SW480 (cell line): ENCODE measurements at regions not wholly inside any gene's neighbourhood (a gene's known extent, or its start where the extent isn't known, plus 50 kb on each side); places are given as distances from the start of the nearest gene placed in this dataset.
"Not testable (repeated sequence)": the region's sequence is repeated elsewhere in the genome, so short reads cannot be mapped to it uniquely, and the experiment has no call there.

Experiments
- DNase-seq: peaks from one replicate; pipeline ENCODE4 v3.0.0-alpha.2; 2016; ENCODE audit warnings: low spot score

- DNase-seq: no peak
Observed at GRCh38 chr5:92633875-92634487, 947.0 kb downstream of the NR2F1-AS1 start.

GRCh38 chr5:92633176-92633575, 947.8 kb downstream of the NR2F1-AS1 start:
- DNase-seq: no peak

DNA sequence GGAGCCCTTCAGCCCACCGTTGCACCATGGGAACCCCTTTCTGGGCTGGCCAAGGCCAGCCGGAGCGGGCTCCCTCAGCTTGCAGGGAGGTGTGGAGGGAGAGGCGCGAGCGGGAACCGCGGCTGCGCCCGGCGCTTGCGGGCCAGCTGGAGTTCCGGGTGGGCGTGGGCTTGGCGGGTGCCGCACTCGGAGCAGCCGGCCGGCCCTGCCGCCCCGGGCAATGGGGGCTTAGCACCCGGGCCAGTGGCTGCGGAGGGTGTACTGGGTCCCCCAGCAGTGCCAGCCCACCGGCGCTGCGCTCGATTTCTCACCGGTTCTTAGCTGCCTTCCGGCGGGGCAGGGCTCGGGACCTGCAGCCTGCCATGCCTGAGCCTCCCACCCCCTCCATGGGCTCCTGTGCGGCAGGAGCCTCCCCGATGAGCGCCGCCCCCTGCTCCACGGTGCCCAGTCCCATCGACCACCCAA, 949.8 kb downstream of the NR2F1-AS1 start:
- not testable (repeated sequence) for DNase-seq

DNA sequence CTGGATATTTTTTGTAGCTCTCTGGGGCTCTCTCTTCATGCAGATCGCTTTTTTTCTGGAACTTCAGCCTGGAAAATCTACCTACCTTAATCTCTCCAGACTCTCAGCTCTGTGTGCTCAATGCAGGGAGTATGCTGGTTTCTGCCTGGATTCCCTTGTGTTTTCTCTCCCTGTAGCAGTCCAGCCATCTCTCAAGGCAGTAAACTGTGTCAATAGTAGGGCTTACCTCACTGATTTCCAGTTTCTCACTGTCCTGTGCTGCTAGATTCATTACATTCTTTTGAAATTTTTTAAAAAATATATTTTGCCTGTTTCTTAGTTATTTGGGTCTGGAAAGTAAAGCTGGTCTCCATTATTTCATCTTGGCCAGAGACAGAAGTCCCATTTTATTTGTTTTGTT, 951.4 kb downstream of the NR2F1-AS1 start:
- no peak for DNase-seq

DNA sequence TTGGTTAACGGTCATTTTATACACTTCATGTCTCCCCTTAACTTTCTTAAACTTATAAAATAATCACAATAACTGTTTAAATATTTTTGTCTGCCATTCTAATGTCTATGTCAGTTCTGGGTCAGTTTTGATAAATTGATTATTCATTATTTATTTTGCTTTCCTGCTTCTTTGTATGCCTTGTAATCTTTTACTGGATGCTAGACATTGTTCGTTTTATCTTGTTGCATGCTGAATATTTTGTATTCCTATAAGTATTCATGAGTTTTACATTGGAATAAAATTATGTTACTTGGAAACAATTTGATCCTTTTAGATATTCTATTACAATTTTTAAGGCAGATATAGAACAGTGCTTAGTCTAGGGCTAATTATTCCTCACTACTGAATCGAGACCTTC, 952.0 kb downstream of the NR2F1-AS1 start:
- no peak for DNase-seq

- no peak for DNase-seq
Observed at GRCh38 chr5:92627186-92627585, 953.8 kb downstream of the NR2F1-AS1 start.

GRCh38 chr5:92616085-92616484, 964.9 kb downstream of the NR2F1-AS1 start:
- no peak for DNase-seq

DNA sequence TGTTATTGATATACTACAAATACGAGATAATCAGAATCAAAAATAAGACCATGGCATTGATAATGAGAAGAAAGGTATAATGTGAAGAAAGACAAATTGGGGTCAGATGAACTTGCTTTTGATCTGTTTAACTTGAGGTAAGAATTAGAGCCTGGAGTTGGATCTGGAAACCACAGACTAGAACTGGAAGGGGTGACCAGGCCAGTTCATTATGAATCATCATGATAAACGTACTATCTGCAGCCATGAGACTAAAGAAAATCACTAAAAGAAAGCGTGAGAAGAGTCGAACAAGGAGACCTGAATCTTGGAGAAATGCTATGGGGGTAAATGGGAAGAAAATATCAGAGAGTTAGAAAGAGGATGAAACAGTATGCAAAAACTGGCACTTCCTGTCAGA, 967.5 kb downstream of the NR2F1-AS1 start:
- DNase-seq: no peak

GRCh38 chr5:92610435-92610834, 970.6 kb downstream of the NR2F1-AS1 start:
- not testable (repeated sequence) for DNase-seq

DNA sequence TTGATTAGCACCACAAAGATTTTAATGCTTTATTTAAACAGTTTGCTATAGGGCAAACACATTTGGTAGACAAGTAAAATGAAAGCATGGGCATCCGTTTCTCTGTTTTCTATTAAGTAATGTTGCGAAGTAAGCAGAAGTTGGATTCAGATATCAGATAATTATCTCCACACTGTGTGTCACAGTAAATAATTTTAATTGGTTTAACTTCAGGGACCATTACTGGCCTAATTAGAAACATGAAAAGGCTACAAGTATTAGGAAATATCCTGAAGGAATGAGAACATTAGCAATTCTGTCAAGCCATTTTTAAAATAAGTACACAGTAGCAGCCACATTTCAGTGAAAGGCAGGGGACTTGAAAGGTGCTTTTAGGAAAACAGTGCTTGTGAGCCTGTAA, 975.4 kb downstream of the NR2F1-AS1 start:
- DNase-seq: no peak

GRCh38 chr5:92599217-92599810, 981.7 kb downstream of the NR2F1-AS1 start:
- DNase-seq: no peak

- no peak for DNase-seq
Observed at GRCh38 chr5:92594031-92594430, 987.0 kb downstream of the NR2F1-AS1 start.

GRCh38 chr5:92588876-92589275, 992.1 kb downstream of the NR2F1-AS1 start:
- DNase-seq: no peak

DNA sequence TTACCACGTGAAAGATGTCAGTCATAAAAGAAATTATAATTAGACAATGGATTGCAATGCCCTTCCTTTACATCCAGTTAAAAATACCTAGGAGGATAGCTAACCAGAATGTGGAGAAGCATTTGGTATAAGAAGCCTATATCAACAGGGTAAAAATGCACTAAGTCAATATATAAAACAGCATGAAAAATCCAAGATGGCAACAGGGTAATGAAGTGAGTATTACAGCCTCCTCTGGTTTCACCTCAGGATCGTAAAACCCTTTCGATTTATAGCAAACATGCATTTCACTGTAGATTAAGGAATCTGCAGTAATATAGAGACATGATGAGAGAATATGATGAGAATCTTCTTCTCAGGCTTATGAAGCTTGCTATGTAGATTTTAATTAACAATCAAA, 999.3 kb downstream of the NR2F1-AS1 start:
- DNase-seq: no peak

GRCh38 chr5:92581249-92581648, 999.8 kb downstream of the NR2F1-AS1 start:
- no peak for DNase-seq

- no peak for DNase-seq
Observed at GRCh38 chr5:92580814-92581213, 1000.2 kb downstream of the NR2F1-AS1 start.

GRCh38 chr5:92574023-92574422, 1007.0 kb downstream of the NR2F1-AS1 start:
- DNase-seq: no peak

- DNase-seq: no peak
Observed at GRCh38 chr5:92568522-92568921, 1012.5 kb downstream of the NR2F1-AS1 start.

GRCh38 chr5:92567831-92568450, 1013.1 kb downstream of the NR2F1-AS1 start:
- no peak for DNase-seq

DNA sequence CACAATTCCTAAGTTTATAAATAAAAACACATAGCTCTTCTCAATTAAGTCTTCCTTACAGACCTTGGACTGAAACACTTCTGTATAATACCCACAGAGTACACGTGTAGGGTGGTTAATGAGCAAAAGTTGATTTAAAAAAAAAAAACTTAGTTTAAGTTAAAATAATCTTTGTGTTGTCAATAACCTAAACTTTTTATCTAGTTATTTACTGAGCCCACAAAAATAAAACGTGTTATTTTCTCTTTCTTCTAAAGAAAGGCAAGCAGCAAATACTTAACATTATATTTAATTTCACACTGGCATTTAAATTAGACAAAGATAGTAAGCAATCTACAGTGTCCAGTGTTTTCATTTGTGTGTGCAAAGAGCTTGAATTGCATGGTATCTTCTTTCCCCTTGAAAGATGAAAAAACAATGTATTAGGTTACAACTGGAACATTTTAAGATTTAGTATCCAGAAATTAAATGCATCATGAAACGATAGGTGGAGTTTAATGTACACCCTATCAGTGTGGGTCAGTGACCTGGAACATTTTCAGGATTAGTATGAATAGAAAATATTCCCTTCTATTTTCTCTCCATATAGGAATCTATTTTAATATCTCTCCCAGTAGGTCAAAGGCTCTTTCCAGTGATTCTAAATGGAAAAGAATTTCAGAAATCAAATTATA, 1014.8 kb downstream of the NR2F1-AS1 start:
- DNase-seq: no peak

GRCh38 chr5:92565673-92566072, 1015.3 kb downstream of the NR2F1-AS1 start:
- no peak for DNase-seq

- DNase-seq: no peak
Observed at GRCh38 chr5:92562065-92562464, 1019.0 kb downstream of the NR2F1-AS1 start.

DNA sequence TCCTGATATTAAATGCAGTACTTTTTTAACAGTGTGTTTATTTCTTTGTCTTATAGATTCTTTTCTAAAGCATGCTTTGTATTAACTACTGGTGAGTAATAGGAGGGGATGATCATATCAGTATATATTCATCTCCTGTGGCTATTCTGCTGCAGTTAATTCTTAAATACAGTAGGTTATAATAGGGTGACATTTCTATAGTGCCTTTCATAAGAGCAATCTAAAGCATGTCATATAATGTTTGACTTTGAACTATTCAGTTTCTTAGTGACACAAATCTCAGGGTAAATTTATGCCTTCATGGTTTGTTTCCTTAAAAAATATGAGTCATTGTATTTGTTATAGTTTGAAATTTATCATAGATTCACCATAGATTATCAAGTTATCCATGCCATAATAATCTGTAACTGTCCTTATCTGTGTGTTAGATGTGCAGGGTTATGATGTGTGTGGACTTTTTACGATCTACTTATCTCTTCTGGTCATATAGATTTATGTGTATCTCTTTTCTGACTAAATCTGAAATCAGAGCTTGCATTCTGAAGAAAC, 1019.5 kb downstream of the NR2F1-AS1 start:
- no peak for DNase-seq
